ENCODE measurements at regions not wholly inside any gene's neighbourhood (a gene's known extent, or its start where the extent isn't known, plus 50 kb on each side); places are given as distances from the start of the nearest gene placed in this dataset.
"Not testable (repeated sequence)": the region's sequence is repeated elsewhere in the genome, so short reads cannot be mapped to it uniquely, and the experiment has no call there.

DNA sequence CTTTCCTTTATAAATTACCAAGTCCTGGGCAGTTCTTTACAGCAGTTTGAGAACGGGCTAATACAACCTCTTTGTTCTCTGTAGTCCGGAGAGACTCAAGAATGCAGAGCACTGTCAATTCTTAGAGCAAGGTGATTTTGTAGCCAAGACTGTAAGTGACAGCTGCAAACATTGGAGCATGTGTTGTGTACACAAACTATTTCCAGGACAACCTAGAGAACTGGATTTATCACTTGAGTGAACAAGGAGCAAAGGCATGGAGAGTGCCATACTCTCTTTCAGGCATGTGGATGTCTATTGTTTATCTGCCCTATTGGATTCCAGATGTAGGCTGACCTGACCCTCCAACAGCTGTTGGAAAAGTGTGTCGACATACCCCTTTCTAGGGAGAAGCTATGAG is 153.9 kb downstream of the SPANXN3 start:
- H3K4me3 ChIP-seq (ENCODE audit: low read length), result no peak overlapping the region
- TF ChIP-seq, protein P1, sequence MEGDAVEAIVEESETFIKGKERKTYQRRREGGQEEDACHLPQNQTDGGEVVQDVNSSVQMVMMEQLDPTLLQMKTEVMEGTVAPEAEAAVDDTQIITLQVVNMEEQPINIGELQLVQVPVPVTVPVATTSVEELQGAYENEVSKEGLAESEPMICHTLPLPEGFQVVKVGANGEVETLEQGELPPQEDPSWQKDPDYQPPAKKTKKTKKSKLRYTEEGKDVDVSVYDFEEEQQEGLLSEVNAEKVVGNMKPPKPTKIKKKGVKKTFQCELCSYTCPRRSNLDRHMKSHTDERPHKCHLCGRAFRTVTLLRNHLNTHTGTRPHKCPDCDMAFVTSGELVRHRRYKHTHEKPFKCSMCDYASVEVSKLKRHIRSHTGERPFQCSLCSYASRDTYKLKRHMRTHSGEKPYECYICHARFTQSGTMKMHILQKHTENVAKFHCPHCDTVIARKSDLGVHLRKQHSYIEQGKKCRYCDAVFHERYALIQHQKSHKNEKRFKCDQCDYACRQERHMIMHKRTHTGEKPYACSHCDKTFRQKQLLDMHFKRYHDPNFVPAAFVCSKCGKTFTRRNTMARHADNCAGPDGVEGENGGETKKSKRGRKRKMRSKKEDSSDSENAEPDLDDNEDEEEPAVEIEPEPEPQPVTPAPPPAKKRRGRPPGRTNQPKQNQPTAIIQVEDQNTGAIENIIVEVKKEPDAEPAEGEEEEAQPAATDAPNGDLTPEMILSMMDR (conservative IDR thresholded peaks at IDR 0.05; ENCODE audit: low read depth, low read length), result no peak
- DNase-seq (ENCODE audit: low read depth), result no peak

DNA sequence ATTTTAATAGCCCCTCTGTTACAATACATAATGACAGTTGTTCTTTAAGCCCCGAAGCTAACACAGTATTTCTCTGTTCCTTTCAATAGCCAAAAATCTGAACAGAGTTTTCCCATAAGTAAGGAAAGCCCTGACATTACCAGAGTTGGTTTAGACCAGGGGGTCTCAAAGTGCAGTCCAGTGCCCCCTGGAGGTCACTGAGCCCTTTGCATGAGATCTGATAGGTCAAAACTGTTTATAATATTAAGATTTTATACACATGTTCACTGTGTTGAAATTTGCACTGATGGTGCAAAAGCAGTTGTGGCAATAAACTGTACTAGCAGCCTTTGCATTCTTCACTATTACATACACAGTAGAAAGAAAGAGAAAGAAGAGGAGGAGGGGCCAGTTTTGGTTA is 177.1 kb downstream of the SPANXN3 start:
- TF ChIP-seq, protein P1 (conservative IDR thresholded peaks at IDR 0.05; ENCODE audit: low read depth, low read length), result no peak
- DNase-seq (ENCODE audit: low read depth), result no peak

DNA sequence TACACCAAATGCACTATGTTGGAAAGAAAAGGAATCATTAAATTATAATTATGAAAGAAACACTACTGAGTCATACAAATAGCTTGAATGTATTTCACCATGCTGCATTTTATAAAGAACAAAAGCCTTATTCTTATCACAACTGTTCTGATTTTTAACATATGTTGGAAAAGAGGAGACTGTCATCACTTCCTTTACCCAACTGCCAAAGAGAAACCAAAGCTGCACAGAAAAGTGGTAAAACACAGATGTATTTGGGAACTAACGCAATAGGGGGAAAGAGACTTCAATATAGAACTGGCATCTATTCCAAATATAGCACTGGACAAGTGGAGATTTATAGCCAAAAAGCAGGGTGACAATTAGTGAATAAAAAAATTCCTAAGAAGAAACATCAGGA is 181.0 kb downstream of the SPANXN3 start:
- no peak for DNase-seq (ENCODE audit: low read depth)
- H3K4me3 ChIP-seq (ENCODE audit: low read length), result no peak overlapping the region
- TF ChIP-seq, protein P1 (conservative IDR thresholded peaks at IDR 0.05; ENCODE audit: low read depth, low read length), result no peak

More for the DNA sequence above, 177.1 kb downstream of the SPANXN3 start:
- no peak overlapping the region for H3K4me3 ChIP-seq (ENCODE audit: low read length)

DNA sequence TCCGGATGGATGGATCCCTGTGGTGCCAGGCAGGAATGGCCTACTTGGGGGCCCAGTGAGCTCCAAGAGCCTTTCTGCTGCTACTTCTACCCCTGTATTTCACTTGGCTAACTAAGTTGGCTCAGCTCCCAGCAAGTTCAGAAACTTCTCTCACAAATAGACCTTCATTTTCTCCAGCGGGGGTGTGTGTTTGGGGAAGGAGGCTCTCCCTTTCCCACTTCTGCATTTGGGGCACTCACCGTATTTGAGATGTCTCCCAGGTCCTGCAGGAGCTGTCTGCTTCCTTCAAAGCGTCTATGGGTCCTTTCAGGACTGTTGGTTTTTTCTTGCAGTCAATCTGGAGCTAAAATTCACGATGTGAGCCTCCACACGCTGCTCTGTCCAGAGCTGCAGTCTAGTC is 197.7 kb downstream of the SPANXN3 start:
- no peak for DNase-seq (ENCODE audit: low read depth)
- H3K4me3 ChIP-seq (ENCODE audit: low read length), result no peak overlapping the region
- TF ChIP-seq, protein P1 (conservative IDR thresholded peaks at IDR 0.05; ENCODE audit: low read depth, low read length), result no peak

DNA sequence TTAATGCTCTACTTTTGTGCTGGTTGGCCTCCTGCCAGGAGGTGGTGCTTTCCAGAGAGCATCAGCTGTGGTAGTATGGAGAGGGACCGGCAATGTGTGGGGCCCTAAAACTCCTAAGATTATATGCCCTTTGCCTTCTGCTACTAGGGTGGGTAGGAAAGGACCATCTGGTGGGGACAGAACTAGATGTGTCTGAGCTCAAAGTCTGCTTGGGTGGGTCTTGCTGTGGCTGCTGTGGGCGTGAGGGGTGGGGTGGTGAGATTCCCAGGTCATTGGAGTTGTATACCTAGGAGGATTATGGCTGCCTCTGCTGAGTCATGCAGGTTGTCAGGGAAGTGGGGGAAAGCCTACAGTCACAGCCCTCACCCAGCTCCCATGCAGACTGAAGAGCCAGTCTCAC is 198.4 kb downstream of the SPANXN3 start:
- DNase-seq (ENCODE audit: low read depth); H3K4me3 ChIP-seq (ENCODE audit: low read length): not testable (repeated sequence)

DNA sequence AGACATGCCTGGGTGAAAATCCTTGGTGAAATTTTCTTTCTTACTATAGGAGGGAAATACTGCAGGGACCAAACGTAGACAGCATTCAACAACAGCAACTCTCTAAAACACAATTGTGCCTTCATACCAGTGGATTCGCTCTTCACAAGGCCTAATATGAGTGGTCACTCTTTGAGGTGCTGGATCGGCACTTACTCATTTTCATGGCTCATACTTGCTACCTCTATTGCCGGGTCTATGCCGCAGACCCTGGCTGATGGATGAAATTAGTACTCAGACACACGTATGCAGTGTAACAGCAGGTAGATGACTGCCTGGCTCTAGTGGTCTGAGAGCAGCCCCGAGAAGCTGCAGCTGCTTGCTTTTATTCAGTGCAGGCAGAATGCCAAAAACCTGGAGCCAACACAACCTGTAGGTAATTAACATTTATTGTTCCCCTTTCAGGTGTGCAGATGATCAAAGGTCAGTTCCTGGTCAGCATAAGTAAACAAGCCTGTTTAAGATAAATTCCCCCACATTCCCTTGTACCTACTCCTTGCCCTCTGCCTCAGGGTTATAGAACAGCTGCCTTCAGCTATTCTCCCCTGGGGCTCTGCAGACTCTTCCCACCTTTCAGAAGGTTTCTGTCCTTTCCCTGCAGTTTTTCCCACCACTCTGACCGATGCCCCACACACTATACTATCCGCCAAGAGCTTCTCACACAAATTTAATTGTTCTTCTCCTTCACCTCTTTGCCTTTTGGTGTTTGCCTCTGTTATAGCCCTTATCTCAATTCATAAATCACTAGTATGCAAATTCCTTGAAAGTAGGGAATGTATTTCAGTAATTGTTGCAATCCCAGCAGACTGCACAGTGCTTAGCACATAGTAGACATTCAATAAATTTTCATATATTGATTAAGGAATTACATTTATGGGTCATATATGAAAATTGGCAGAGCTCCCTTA is 210.0 kb downstream of the SPANXN3 start:
- no peak overlapping the region for H3K4me3 ChIP-seq (ENCODE audit: low read length)
- TF ChIP-seq, protein P1 (conservative IDR thresholded peaks at IDR 0.05; ENCODE audit: low read depth, low read length), result no peak
- DNase-seq (ENCODE audit: low read depth), result no peak

DNA sequence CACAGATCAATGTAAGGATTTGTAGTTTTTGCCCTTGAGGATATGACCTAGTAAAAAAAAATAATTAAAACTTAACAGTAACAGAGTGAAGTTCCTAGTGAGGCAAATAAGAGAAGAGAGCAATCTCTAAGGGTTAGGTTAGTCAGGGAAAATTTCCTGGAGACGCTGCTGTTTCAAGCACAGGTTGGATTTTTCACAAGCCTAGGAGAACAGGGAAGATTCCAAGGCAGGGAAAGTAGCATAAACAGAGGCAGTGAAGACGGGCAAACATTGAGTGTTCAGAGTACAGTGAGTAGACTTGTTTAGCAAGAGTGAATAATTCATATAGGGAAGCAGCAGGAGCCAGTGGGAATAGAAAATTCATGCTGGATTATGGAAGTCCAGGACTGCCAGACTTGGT is 212.8 kb downstream of the SPANXN3 start:
- no peak overlapping the region for H3K4me3 ChIP-seq (ENCODE audit: low read length)
- DNase-seq (ENCODE audit: low read depth), result no peak
- TF ChIP-seq, protein P1 (conservative IDR thresholded peaks at IDR 0.05; ENCODE audit: low read depth, low read length), result no peak

All from retinal pigment epithelial cell (primary cell).